Esophagus (tissue), 2 donors: ENCODE measurements at regions not wholly inside any gene's neighbourhood (a gene's known extent, or its start where the extent isn't known, plus 50 kb on each side); places are given as distances from the start of the nearest gene placed in this dataset.

ENCODE experiments used
- H3K27ac ChIP-seq, 2 donors: one replicate each; pipeline ENCODE4 v1.5.1; 2013; ENCODE audit warnings: low read depth in 2 of 2, mild to moderate bottlenecking in 2 of 2, inconsistent platforms in 1 of 2, low read length in 1 of 2, moderate library complexity in 1 of 2
- H3K27me3 ChIP-seq, 2 donors: one replicate each; pipeline ENCODE4 v1.6.1; 2013; ENCODE audit warnings: low read length in 2 of 2, control low read depth in 1 of 2, mild to moderate bottlenecking in 1 of 2; ENCODE audit not compliant: insufficient read depth in 2 of 2, control insufficient read depth in 1 of 2
- H3K36me3 ChIP-seq, 2 donors: one replicate each; pipeline ENCODE4 v1.6.1; 2013; ENCODE audit warnings: low read length in 1 of 2; ENCODE audit not compliant: control insufficient read depth in 2 of 2, insufficient read depth in 2 of 2
- H3K4me1 ChIP-seq, 2 donors: one replicate each; pipeline ENCODE4 v1.6.1; 2013; ENCODE audit warnings: low read length in 1 of 2; ENCODE audit not compliant: control insufficient read depth in 2 of 2, insufficient read depth in 2 of 2
- H3K4me3 ChIP-seq, 2 donors: one replicate each; pipeline ENCODE4 v1.5.1; 2013; ENCODE audit warnings: low read length in 2 of 2, mild to moderate bottlenecking in 2 of 2, low read depth in 1 of 2, moderate library complexity in 1 of 2
- H3K9me3 ChIP-seq, 2 donors: one replicate each; pipeline ENCODE4 v1.6.1; 2013; ENCODE audit warnings: mild to moderate bottlenecking in 2 of 2, low read depth in 1 of 2, low read length in 1 of 2, moderate library complexity in 1 of 2; ENCODE audit not compliant: control insufficient read depth in 2 of 2, insufficient read depth in 1 of 2
- WGBS, 2 donors: extraction: QIAGEN DNeasy Blood & Tissue Kit; methylation state at CpG; one replicate each; pipeline ENCODE4 v1.1.7; 2013; 5-methylcytosine and 5-hydroxymethylcytosine counted together
- donor health status: healthy with polysubstance abuse.
- donor health status: Bipolar disorder and iron deficiency.

DNA sequence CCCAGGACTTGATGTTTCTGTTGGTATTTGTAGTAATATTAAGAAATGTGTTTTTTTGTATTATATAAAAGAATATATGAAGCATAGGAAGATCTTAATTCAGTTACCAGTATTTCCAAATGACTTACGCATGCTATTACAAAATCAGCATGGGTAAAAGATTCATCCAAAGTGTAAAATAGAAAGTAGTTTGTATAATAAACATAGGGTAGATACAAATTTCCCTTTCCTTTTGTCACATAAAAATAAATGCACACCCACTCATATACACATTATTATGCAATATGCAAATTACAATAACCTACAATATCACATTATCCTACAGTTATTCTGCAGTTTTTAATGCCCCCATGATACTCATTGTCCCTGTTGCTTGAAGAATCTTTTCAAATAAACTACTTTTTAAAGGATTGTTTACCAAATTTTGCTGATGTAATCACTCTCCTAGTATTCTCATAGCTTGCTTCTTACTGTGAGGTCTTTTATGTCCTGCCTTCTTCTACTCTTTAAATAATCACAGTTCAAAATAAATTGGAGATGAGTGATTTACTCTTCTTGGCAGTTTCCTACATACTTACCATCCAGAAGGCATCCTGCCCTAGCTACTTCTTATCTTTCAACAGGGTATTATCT lies 244.0 kb downstream of the CASP12 start:
- Histone ChIP-seq H3K4me3 (no peak overlapping the region), H3K9me3 (peaks cover 0 to 2% of the 10 kb centered on the region in 2 donors), H3K27me3 (no peaks in the 10 kb centered on the region), H3K4me1 (no peaks in the 10 kb centered on the region), H3K36me3 (no peaks in the 10 kb centered on the region), H3K27ac (no peak overlapping the region)
- 96% methylated on average over 1 of the region's 1 CpG for WGBS, 2 donors

DNA sequence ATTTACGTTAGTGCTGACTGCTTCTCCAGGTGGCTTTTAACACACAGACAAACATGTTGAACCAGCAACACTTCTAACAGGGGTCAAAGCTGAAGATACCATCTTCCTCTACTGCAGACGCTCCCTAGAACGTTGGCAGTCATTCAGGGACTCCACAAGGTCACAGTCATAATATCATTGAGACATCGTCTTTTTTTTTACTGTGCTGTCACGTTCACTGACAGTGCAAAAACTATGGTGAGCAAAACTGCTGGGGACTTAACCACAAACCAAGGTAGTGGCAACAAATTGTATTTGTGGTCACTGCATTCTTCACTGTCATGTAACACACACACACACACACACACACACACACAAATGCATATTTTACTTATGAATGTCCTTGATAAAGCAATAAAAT lies 244.9 kb downstream of the CASP12 start:
- no peak overlapping the region for H3K27ac ChIP-seq
- WGBS, 2 donors: 23 to 27% methylated on average over 5 of the region's 5 CpGs

DNA sequence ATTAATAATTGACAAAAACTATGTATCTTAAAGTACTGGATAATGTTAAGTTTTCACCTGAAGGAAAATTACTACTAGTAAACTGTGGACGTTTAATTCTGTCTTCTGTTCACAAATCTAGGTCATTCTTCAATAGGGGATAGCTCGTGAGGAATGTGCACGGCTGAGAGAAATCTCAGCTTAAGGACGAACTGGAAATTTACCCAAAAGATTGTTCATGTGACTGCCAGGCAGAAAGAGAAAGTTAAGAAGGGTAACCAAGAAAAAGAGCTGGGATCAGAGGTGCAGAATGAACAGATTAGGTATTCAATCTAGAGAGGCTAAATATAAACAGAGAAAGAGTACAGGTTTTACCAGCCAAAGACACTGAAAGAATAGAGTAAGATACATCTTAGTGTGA lies 245.3 kb downstream of the CASP12 start:
- Histone ChIP-seq H3K4me3 (no peak overlapping the region), H3K4me1 (no peaks in the 10 kb centered on the region), H3K27ac (no peak overlapping the region), H3K9me3 (peaks cover 0 to 2% of the 10 kb centered on the region in 2 donors), H3K36me3 (no peaks in the 10 kb centered on the region), H3K27me3 (no peaks in the 10 kb centered on the region)
- 49 to 53% methylated on average over 4 of the region's 4 CpGs for WGBS, 2 donors

More for the DNA sequence above, 244.9 kb downstream of the CASP12 start:
- Histone ChIP-seq H3K9me3 (peaks cover 0 to 2% of the 10 kb centered on the region in 2 donors), H3K36me3 (no peaks in the 10 kb centered on the region), H3K4me1 (no peaks in the 10 kb centered on the region), H3K27me3 (no peaks in the 10 kb centered on the region), H3K4me3 (no peak overlapping the region)

DNA sequence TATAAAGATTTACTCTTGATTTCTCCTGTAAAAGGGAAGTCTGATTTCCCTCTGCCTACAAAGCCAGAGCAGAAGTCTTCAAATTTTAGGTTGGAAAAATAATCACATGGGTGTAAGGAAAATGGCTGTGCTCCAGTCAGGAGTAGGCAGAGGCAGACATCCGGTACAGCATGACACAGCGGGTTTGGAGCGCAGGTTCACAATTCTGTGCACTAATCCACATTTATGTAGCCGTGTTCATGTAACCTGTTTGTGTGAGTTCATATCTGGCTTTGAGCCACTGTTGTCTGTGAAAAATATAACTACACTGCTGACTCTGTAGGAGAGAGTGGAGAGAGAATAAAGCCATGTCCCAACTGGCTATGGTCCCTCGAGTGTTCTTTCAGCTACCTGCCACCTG lies 248.0 kb downstream of the CASP12 start:
- Histone ChIP-seq H3K27ac (no peak overlapping the region), H3K27me3 (no peaks in the 10 kb centered on the region), H3K4me1 (no peaks in the 10 kb centered on the region), H3K36me3 (no peaks in the 10 kb centered on the region), H3K4me3 (no peak overlapping the region), H3K9me3 (peaks cover 0 to 2% of the 10 kb centered on the region in 2 donors)
- 90 to 93% methylated on average over 5 of the region's 5 CpGs for WGBS, 2 donors

DNA sequence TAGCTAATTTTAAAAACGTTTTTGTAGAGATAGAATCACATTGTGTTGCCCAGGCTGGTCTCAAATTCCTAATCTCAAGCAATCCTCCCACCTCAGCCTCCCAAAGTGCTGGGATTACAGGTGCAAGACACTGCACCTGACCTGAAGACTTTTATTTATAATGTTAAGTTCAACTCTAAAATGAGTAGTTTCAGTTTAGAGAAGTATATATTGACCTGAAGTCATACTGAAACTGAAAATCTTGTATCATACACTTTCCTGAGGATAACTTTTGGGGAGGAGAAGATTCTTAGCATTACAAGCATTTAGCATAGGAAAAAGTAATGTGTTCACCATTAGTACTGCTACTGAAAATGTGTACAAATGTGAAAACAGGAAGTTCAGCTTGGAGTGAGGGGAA lies 249.3 kb downstream of the CASP12 start:
- WGBS, 2 donors: 27 to 31% methylated on average over 1 of the region's 1 CpG
- no peaks in the 10 kb centered on the region for H3K36me3 ChIP-seq
- H3K4me3 ChIP-seq: no peak overlapping the region
- no peak overlapping the region for H3K27ac ChIP-seq
- H3K27me3 ChIP-seq: no peaks in the 10 kb centered on the region
- H3K4me1 ChIP-seq: no peaks in the 10 kb centered on the region
- peaks cover 0 to 2% of the 10 kb centered on the region in 2 donors for H3K9me3 ChIP-seq

DNA sequence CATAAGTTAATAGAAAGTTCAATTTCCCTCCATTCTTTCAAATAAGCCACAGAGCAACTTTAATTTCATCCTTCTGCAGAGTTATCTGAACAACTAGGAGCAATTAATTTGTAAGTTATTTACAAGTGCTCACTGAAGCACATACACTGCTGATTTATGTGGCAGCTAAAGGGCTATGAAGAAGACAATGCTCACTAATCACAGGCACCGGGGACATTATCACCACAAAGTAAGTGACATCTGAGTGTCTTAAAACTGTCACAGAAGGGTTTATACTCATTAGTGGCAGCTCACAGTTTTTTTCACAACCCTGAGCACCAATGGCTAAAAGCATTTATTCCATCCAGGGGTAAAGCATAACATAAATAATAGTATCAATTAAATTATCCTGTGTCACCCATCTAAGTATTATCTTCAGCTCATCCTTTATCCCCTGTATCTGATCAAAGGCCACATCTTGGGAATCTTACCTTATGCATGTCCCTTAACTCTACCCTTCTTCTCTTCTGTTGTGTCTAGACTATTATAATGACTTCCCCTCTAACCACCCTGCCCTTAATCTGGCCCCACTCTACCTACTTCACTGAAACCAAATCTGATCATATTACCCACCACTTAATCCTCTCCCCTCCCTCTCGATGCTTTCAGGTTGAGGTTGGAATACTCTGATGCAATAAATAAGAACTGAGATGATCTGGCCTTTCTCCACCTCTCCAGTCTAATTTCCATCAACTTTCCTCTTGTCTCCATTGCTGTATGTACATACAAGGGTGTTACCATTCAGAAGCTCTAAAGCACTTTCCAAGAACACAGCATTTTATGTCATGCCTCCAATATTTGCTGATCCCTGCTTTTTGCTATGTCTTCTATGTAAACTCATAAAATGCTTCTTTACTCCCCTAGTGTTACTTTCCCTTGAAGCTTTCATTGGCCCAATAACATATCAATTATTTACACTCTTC lies 252.7 kb downstream of the CASP12 start:
- WGBS, 2 donors: 75 to 79% methylated on average over 2 of the region's 2 CpGs
- Histone ChIP-seq H3K9me3 (peaks cover 0 to 2% of the 10 kb centered on the region in 2 donors), H3K27me3 (no peaks in the 10 kb centered on the region), H3K4me1 (no peaks in the 10 kb centered on the region), H3K27ac (no peak overlapping the region), H3K4me3 (no peak overlapping the region), H3K36me3 (no peaks in the 10 kb centered on the region)

DNA sequence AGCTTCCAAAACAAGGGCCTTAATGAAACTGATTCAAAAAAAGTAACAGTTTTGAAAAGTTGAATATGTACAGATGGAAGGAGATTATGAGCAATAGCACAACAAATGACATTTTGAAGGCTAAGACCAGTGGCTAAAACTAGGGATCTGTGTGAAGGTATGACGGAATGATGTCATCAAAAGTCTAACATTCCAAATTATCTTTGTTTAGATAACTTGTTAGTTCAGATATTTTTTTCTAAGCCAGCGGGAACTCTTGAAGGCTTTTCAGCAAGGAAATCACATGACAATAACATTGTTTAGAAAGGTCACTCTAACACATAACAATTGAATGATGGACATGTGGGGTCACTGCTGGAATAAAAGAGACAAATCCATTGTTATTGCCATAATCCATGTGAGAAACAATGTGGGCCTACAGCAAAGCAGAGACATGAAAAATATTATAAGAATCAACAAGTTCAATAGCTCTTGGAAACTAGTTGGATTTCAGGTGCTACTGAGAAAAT lies 260.5 kb downstream of the CASP12 start:
- Histone ChIP-seq H3K36me3 (no peaks in the 10 kb centered on the region), H3K27ac (no peak overlapping the region), H3K9me3 (no peaks in the 10 kb centered on the region), H3K4me1 (no peaks in the 10 kb centered on the region), H3K4me3 (no peak overlapping the region), H3K27me3 (no peaks in the 10 kb centered on the region)
- 80 to 91% methylated on average over 2 of the region's 2 CpGs for WGBS, 2 donors

DNA sequence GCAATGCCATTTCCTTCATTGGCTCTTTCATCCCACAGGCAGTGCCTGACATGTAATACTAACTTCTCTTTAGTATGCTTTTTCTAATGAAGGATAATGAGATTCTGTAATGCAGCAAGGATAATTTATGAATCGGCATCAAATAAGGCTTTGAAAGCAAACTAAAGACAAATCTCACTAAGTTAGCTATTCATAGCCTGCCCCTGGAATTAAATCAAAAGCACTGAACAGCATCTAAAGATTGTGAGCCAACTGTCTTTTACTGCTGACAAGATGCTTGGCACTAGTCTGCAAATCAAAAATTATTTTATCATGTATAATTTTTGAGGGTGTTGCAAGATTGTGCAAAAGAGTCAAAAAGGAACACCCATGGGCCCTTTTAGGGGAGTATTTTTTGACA lies 265.0 kb downstream of the CASP12 start:
- WGBS, 2 donors: 28 to 51% methylated on average over 1 of the region's 1 CpG
- H3K4me3 ChIP-seq: no peak overlapping the region

DNA sequence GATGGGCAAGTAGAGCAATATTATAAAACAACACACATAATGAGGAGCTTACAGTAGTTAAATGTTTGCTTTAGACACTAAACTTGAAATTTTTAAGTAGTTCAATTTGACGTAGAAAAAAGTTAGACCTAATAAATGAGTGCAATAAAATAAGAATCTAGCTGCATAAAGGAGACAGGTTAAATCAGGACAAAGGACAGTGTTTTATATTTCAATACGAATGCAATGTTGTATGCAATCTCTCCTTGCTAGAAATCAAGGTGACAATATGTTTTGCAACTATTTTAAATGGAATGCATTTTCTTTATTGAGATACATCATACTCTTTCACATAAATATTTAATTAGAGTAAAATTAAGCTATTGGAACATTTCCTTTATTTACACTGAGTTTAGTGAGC lies 267.9 kb downstream of the CASP12 start:
- Histone ChIP-seq H3K27ac (no peak overlapping the region), H3K36me3 (no peaks in the 10 kb centered on the region), H3K27me3 (no peaks in the 10 kb centered on the region), H3K4me3 (no peak overlapping the region), H3K9me3 (no peaks in the 10 kb centered on the region), H3K4me1 (no peaks in the 10 kb centered on the region)
- 86 to 90% methylated on average over 2 of the region's 2 CpGs for WGBS, 2 donors

More for the DNA sequence above, 265.0 kb downstream of the CASP12 start:
- Histone ChIP-seq H3K27me3 (no peaks in the 10 kb centered on the region), H3K27ac (no peak overlapping the region), H3K9me3 (no peaks in the 10 kb centered on the region), H3K4me1 (no peaks in the 10 kb centered on the region), H3K36me3 (no peaks in the 10 kb centered on the region)
